Mucosa of rectum (tissue), 2 donors: ENCODE measurements at regions not wholly inside any gene's neighbourhood (a gene's known extent, or its start where the extent isn't known, plus 50 kb on each side); places are given as distances from the start of the nearest gene placed in this dataset.
A peak's percentile ranks its signal among the peaks of the same experiment; 100 is the strongest.

Source experiments
- H3K27ac ChIP-seq, 2 donors: one replicate each; pipeline ENCODE4 v1.7.0; 2013; ENCODE audit warnings: inconsistent platforms in 2 of 2, low read depth in 2 of 2, low read length in 2 of 2
- H3K27me3 ChIP-seq, 2 donors: one replicate each; pipeline ENCODE4 v1.7.0; 2013; ENCODE audit warnings: low read length in 2 of 2; ENCODE audit not compliant: control insufficient read depth in 2 of 2, insufficient read depth in 2 of 2
- H3K36me3 ChIP-seq, 2 donors: one replicate each; pipeline ENCODE4 v1.7.0; 2013; ENCODE audit warnings: low read length in 2 of 2; ENCODE audit not compliant: control insufficient read depth in 2 of 2, insufficient read depth in 2 of 2
- H3K4me1 ChIP-seq, 2 donors: one replicate each; pipeline ENCODE4 v1.7.0; 2013; ENCODE audit warnings: low read length in 2 of 2, mild to moderate bottlenecking in 1 of 2; ENCODE audit not compliant: control insufficient read depth in 2 of 2, insufficient read depth in 2 of 2
- H3K4me3 ChIP-seq, 2 donors: one replicate each; pipeline ENCODE4 v1.7.0; 2013; ENCODE audit warnings: low read length in 2 of 2
- H3K9ac ChIP-seq, 2 donors: one replicate each; pipeline ENCODE4 v1.7.0; 2013; ENCODE audit warnings: low read length in 2 of 2, low read depth in 1 of 2, mild to moderate bottlenecking in 1 of 2
- H3K9me3 ChIP-seq, 2 donors: one replicate each; pipeline ENCODE4 v1.7.0; 2013; ENCODE audit warnings: low read length in 2 of 2; ENCODE audit not compliant: control insufficient read depth in 2 of 2
- donor health status: healthy.
- donor health status: Normal muscosa, but diverticular disease.

DNA sequence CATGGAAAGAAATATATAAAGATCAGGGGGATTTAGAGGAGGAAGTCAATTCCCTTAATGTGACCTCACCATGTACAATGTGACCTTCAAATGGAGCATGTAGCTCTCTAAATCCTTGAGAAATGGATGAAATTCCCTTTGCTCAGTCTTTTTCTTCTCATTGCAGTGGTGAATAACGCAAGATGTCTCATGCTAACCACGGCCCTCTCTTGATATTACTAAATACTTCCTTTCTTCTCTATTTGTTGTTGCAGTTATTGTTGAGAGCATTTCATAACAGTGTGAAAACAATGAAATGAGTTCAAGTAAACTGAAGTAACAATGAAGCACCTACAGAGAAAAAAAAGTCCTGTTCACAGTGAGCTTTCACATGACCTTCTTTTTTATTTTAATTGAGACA lies 55.6 kb downstream of the ZNF281 start:
- Histone ChIP-seq H3K27me3 (no peaks in the 10 kb centered on the region), H3K9me3 (no peaks in the 10 kb centered on the region), H3K36me3 (no peaks in the 10 kb centered on the region), H3K9ac (no peak overlapping the region), H3K4me1 (no peaks in the 10 kb centered on the region), H3K27ac (no peak overlapping the region), H3K4me3 (no peak overlapping the region)

- Histone ChIP-seq H3K4me1 (no peaks in the 10 kb centered on the region), H3K9me3 (no peaks in the 10 kb centered on the region), H3K27ac (no peak overlapping the region), H3K36me3 (no peaks in the 10 kb centered on the region), H3K27me3 (no peaks in the 10 kb centered on the region), H3K9ac (no peak overlapping the region), H3K4me3 (no peak overlapping the region)
Measured at GRCh38 chr1:200353232-200353631, 56.6 kb downstream of the ZNF281 start.

- Histone ChIP-seq H3K9me3 (no peaks in the 10 kb centered on the region), H3K4me3 (peak overlapping the region in 1 of 2 donors; percentile 10), H3K36me3 (no peaks in the 10 kb centered on the region), H3K9ac (peak overlapping the region in 1 of 2 donors; percentile 4), H3K4me1 (no peaks in the 10 kb centered on the region), H3K27ac (no peak overlapping the region), H3K27me3 (no peaks in the 10 kb centered on the region)
Measured at GRCh38 chr1:200351826-200352549, 57.8 kb downstream of the ZNF281 start.

- Histone ChIP-seq H3K9me3 (no peaks in the 10 kb centered on the region), H3K9ac (peak overlapping the region in 1 of 2 donors; percentile 4), H3K4me3 (no peak overlapping the region), H3K36me3 (no peaks in the 10 kb centered on the region), H3K27me3 (no peaks in the 10 kb centered on the region), H3K4me1 (no peaks in the 10 kb centered on the region), H3K27ac (no peak overlapping the region)
Measured at GRCh38 chr1:200351425-200351824, 58.4 kb downstream of the ZNF281 start.

GRCh38 chr1:200346700-200347099 lies 63.1 kb downstream of the ZNF281 start:
- Histone ChIP-seq H3K4me1 (no peaks in the 10 kb centered on the region), H3K9me3 (no peaks in the 10 kb centered on the region), H3K9ac (no peak overlapping the region), H3K27ac (no peak overlapping the region), H3K27me3 (no peaks in the 10 kb centered on the region), H3K36me3 (no peaks in the 10 kb centered on the region), H3K4me3 (no peak overlapping the region)

DNA sequence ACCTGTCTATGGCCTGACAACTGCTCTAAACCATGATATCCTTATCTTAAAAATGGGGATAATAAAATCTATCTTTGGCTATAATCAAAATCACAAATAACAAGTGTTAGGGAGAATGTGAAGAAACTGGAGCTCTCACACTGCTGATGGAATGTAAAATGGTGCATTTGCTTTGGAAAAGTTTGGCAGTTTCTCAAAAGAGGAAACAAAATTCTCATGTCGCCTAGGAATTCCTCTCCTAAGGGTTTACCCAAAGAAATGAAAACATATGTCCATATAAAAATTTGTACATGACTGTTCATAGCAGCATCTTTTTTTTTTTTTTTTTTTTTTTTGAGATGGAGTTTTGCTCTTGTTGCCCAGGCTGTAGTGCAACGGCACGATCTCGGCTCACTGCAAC lies 64.3 kb downstream of the ZNF281 start:
- no peaks in the 10 kb centered on the region for H3K27me3 ChIP-seq
- no peaks in the 10 kb centered on the region for H3K9me3 ChIP-seq
- H3K9ac ChIP-seq: no peak overlapping the region
- no peak overlapping the region for H3K4me3 ChIP-seq
- no peaks in the 10 kb centered on the region for H3K36me3 ChIP-seq
- no peak overlapping the region for H3K27ac ChIP-seq
- no peaks in the 10 kb centered on the region for H3K4me1 ChIP-seq

- Histone ChIP-seq H3K9ac (no peak overlapping the region), H3K27me3 (no peaks in the 10 kb centered on the region), H3K9me3 (no peaks in the 10 kb centered on the region), H3K4me1 (no peaks in the 10 kb centered on the region), H3K27ac (no peak overlapping the region), H3K4me3 (no peak overlapping the region), H3K36me3 (no peaks in the 10 kb centered on the region)
Measured at GRCh38 chr1:200343874-200344273, 66.0 kb downstream of the ZNF281 start.

GRCh38 chr1:200342511-200343311 lies 67.1 kb downstream of the ZNF281 start:
- no peaks in the 10 kb centered on the region for H3K27me3 ChIP-seq
- no peak overlapping the region for H3K4me3 ChIP-seq
- no peaks in the 10 kb centered on the region for H3K4me1 ChIP-seq
- no peaks in the 10 kb centered on the region for H3K9me3 ChIP-seq
- H3K9ac ChIP-seq: no peak overlapping the region
- no peak overlapping the region for H3K27ac ChIP-seq
- H3K36me3 ChIP-seq: no peaks in the 10 kb centered on the region

DNA sequence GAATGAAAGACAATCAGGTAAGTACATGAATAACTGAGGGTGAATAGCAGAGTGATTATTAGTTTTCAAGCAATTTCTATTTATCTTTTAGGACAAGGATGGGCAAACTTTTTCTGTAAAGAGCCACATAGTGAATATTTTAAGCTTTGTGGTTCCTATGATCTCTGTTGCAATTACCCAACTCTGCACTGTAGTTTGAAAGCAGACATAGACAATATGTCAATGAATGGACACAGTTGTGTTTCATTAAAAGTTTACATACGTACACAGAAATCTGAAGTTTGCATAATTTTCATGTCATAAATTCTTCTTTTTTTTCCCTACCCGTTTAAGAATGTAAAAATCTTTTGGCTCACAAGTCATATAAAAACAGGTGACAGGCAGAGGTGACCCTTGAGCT lies 71.4 kb downstream of the ZNF281 start:
- H3K9me3 ChIP-seq: no peaks in the 10 kb centered on the region
- H3K36me3 ChIP-seq: no peaks in the 10 kb centered on the region
- no peak overlapping the region for H3K9ac ChIP-seq
- H3K27ac ChIP-seq: no peak overlapping the region
- H3K4me1 ChIP-seq: no peaks in the 10 kb centered on the region
- no peak overlapping the region for H3K4me3 ChIP-seq
- H3K27me3 ChIP-seq: no peaks in the 10 kb centered on the region

- Histone ChIP-seq H3K27ac (no peak overlapping the region), H3K9me3 (no peaks in the 10 kb centered on the region), H3K4me3 (no peak overlapping the region), H3K36me3 (no peaks in the 10 kb centered on the region), H3K27me3 (no peaks in the 10 kb centered on the region), H3K4me1 (no peaks in the 10 kb centered on the region), H3K9ac (no peak overlapping the region)
Measured at GRCh38 chr1:200337831-200338230, 72.0 kb downstream of the ZNF281 start.
